ENCODE measurements at regions not wholly inside any gene's neighbourhood (a gene's known extent, or its start where the extent isn't known, plus 50 kb on each side); places are given as distances from the start of the nearest gene placed in this dataset.

DNA sequence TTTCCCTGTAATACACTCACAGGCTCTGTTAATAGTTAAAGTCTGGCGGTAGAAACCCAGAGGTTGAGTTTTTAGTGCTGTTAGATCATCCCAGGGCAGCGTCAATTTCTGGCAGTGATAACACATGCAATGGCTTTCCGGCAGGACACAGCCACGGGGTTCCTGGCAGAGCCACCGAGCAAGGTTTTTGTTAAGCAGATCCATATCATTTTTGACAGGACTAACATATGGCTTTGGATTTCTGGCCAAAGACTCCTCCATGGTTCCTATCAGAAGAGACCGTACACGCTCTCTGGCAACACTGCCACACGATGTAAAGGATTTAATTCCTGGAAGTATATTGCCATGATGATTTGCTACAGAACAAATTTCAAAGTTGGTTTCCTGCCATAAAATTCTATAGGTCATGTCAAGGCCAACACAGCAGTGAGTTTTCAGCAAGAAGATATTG lies 854.3 kb downstream of the LRRTM4 start:
- Histone ChIP-seq H3K27ac (no peak overlapping the region), H3K27me3 (no peaks in the 10 kb centered on the region), H3K36me3 (no peaks in the 10 kb centered on the region), H3K9me3 (no peaks in the 10 kb centered on the region), H3K4me1 (peaks cover 0 to 3% (median 0%) of the 10 kb centered on the region in 4 donors), H3K4me3 (no peak overlapping the region)
- no peak for DNase-seq (ENCODE audit: low spot score in 2 of 2)
- TF ChIP-seq, protein P1, sequence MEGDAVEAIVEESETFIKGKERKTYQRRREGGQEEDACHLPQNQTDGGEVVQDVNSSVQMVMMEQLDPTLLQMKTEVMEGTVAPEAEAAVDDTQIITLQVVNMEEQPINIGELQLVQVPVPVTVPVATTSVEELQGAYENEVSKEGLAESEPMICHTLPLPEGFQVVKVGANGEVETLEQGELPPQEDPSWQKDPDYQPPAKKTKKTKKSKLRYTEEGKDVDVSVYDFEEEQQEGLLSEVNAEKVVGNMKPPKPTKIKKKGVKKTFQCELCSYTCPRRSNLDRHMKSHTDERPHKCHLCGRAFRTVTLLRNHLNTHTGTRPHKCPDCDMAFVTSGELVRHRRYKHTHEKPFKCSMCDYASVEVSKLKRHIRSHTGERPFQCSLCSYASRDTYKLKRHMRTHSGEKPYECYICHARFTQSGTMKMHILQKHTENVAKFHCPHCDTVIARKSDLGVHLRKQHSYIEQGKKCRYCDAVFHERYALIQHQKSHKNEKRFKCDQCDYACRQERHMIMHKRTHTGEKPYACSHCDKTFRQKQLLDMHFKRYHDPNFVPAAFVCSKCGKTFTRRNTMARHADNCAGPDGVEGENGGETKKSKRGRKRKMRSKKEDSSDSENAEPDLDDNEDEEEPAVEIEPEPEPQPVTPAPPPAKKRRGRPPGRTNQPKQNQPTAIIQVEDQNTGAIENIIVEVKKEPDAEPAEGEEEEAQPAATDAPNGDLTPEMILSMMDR (IDR thresholded peaks at IDR 0.05): no peak
- TF ChIP-seq EP300 (IDR thresholded peaks at IDR 0.05): no peak
- WGBS, 2 donors: 41 to 46% methylated on average over 8 of the region's 8 CpGs

DNA sequence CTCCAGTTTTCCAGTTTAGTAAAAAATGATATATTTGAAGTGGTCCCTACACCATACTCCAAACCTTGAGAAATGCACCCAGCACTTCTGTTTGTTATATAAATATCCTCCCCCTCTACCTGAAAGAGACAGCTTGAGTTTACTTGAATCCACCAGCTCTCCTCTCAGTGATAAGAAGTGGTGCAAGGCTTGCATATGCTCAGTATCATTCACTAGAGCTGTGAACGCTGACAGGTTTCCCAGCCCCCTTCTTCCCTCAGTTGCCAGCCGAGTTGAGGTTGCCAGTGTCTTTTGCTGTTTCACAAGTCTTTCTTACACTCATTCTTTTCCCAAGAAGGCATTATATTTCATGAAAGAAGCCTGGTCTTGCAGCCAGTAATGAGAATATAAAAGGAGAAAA lies 880.0 kb downstream of the LRRTM4 start:
- no peak overlapping the region for H3K4me3 ChIP-seq
- H3K4me1 ChIP-seq: no peaks in the 10 kb centered on the region
- no peak for DNase-seq (ENCODE audit: low spot score in 2 of 2)
- no peaks in the 10 kb centered on the region for H3K27me3 ChIP-seq
- 29 to 39% methylated on average over 2 of the region's 2 CpGs for WGBS, 2 donors
- H3K27ac ChIP-seq: no peak overlapping the region
- peaks cover 0 to 17% (median 0%) of the 10 kb centered on the region in 4 donors for H3K9me3 ChIP-seq
- TF ChIP-seq EP300 (IDR thresholded peaks at IDR 0.05) (no peak), POLR2A (IDR thresholded peaks at IDR 0.05) (no peak)
- no peaks in the 10 kb centered on the region for H3K36me3 ChIP-seq

DNA sequence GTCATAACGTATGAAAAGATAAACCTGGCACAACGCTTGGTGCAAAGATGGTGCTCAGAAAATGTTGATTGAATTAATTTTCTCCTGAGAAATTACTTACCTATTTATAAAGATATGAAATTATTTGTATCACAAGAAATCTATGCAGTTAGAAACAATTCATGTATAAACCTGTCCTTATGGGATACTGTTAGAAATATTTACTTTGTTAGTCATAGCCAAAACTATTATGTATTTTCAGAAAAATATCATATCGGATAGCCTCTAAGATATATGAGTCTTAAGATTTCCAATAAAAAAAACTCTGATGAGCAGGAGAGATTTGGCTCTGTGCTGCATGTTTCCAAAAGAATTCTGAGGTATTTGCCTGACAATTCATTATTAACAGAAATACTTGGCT lies 880.7 kb downstream of the LRRTM4 start:
- no peak for DNase-seq (ENCODE audit: low spot score in 2 of 2)
- peaks cover 0 to 17% (median 0%) of the 10 kb centered on the region in 4 donors for H3K9me3 ChIP-seq
- no peaks in the 10 kb centered on the region for H3K27me3 ChIP-seq
- TF ChIP-seq POLR2A (IDR thresholded peaks at IDR 0.05): no peak
- TF ChIP-seq, protein P1 (IDR thresholded peaks at IDR 0.05): no peak
- no peak for TF ChIP-seq EP300 (IDR thresholded peaks at IDR 0.05)
- H3K27ac ChIP-seq: no peak overlapping the region
- no peak overlapping the region for H3K4me3 ChIP-seq
- 85 to 87% methylated on average over 3 of the region's 3 CpGs for WGBS, 2 donors
- no peaks in the 10 kb centered on the region for H3K36me3 ChIP-seq
- H3K4me1 ChIP-seq: no peaks in the 10 kb centered on the region

DNA sequence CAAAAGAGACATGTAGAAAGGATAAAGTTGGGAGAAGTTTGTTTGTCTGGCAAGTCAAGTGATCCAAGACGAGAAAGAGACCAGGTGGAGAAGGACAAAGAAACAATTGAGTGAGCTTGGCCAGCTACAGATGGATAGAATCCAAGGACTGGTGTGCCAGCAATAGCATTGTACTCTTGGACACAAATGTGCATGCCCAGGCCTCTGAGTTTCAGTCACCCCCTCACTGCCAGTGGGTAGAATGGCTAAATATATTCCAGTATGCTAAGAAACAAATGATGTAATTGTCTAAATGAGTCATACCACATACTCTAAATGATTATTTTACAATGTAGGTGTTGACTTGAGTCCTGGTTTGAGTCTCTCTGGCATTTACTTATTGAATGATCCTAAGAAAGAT lies 881.3 kb downstream of the LRRTM4 start:
- TF ChIP-seq, protein P1 (IDR thresholded peaks at IDR 0.05): no peak
- TF ChIP-seq EP300 (IDR thresholded peaks at IDR 0.05): no peak
- no peak for TF ChIP-seq POLR2A (IDR thresholded peaks at IDR 0.05)
- Histone ChIP-seq H3K27me3 (no peaks in the 10 kb centered on the region), H3K36me3 (no peaks in the 10 kb centered on the region), H3K27ac (no peak overlapping the region), H3K9me3 (peaks cover 0 to 15% (median 0%) of the 10 kb centered on the region in 4 donors), H3K4me3 (no peak overlapping the region), H3K4me1 (no peaks in the 10 kb centered on the region)
- no peak for DNase-seq (ENCODE audit: low spot score in 2 of 2)
- 29 to 53% methylated on average over 1 of the region's 1 CpG for WGBS, 2 donors

DNA sequence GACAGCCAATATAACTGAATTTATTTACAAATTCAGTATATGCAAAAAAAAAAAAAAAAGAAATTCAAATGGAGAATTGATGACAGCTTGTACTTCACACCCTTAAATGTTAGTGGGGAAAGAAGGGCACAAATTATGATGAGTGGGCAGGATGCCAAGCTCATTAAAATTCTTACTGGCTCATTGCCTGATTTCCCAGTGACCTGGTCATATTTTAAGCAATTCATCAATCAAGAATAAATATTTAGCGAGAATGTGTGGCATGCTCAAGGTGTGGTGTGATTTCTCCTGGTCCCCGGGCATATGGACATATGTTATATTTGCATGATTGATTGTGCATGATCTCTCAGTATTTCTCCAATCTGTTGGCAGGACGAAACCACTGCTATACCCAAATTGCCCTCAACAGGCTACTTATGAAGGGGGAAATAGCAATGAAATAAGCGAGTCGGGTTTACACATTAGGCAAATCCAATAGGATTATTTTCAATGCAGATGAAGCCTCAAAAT lies 883.0 kb downstream of the LRRTM4 start:
- no peaks in the 10 kb centered on the region for H3K4me1 ChIP-seq
- H3K9me3 ChIP-seq: peaks cover 0 to 5% (median 0%) of the 10 kb centered on the region in 4 donors
- no peak overlapping the region for H3K4me3 ChIP-seq
- 84 to 89% methylated on average over 5 of the region's 5 CpGs for WGBS, 2 donors
- no peaks in the 10 kb centered on the region for H3K36me3 ChIP-seq
- H3K27ac ChIP-seq: no peak overlapping the region
- DNase-seq (ENCODE audit: low spot score in 2 of 2): no peak
- no peaks in the 10 kb centered on the region for H3K27me3 ChIP-seq
- TF ChIP-seq, protein P1 (IDR thresholded peaks at IDR 0.05): no peak
- TF ChIP-seq POLR2A (IDR thresholded peaks at IDR 0.05) (no peak), EP300 (IDR thresholded peaks at IDR 0.05) (no peak)
